K562 (cell line): ENCODE measurements at regions not wholly inside any gene's neighbourhood (a gene's known extent, or its start where the extent isn't known, plus 50 kb on each side); places are given as distances from the start of the nearest gene placed in this dataset.

Experiments used
- ATAC-seq: fragments of 200-7000 bp; cut with Tn5 transposase; 3 replicates; pipeline ENCODE4 v1.9.1; 2020; ENCODE audit warnings: moderate library complexity
- BruUV-seq: library from RNA; stranded (reverse); fragments of 400-500 nt; replicated peaks from 2 replicates; lab custom pipeline; 2021; lab: Mats Ljungman, UMichigan
- CTCF ChIA-PET: fragments of 300-600 bp; formaldehyde crosslinking; extraction: SDS; loops from one replicate; lab custom pipeline; 2021; ENCODE audit warnings: low intra/inter-chr PET ratio; lab: Yijun Ruan, JAX
- POLR2A ChIA-PET: fragments of 300-600, 350-650 bp; sonication (Branson Sonifier 250); formaldehyde crosslinking; extraction: SDS; loops from one replicate; lab custom pipeline; 2021; ENCODE audit warnings: antibody characterized with exemption, inconsistent platforms; lab: Yijun Ruan, JAX
- DNase-seq, 4 experiments: peaks; one replicate each; pipeline versions ENCODE4 v3.0.0 to v3.0.0-alpha.2; 2011 to 2018; ENCODE audit warnings: low spot score in 3 of 4, mixed read lengths in 3 of 4; ENCODE audit errors: extremely low read depth in 1 of 4
- FAIRE-seq: peaks from 2 replicates; lab custom pipeline; 2011; peaks lifted over from hg19 to GRCh38; lab: Jason Lieb, UNC
- H2AFZ ChIP-seq: 2 replicates; pipeline ENCODE4 v1.6.0; 2011; ENCODE audit warnings: low read depth, low read length, control low read depth, inconsistent platforms
- H3K27ac ChIP-seq: fragments of 200-600 bp; 3 replicates; pipeline ENCODE4 v1.8.0; 2011; ENCODE audit warnings: low read depth, mild to moderate bottlenecking, control low read depth, inconsistent platforms, low read length, moderate library complexity, mixed read lengths; ENCODE audit errors: extremely low read depth
- H3K27me3 ChIP-seq, 2 experiments: fragments of 300-600 bp in 1 of 2; 2 replicates in 1 of 2; 3 replicates in 1 of 2; pipeline versions ENCODE4 v1.6.0 to v1.8.0; 2011; ENCODE audit warnings: inconsistent platforms in 2 of 2, low read length in 2 of 2, mild to moderate bottlenecking in 1 of 2, mixed read lengths in 1 of 2, moderate library complexity in 1 of 2; ENCODE audit not compliant: control insufficient read depth in 2 of 2, insufficient read depth in 2 of 2
- H3K36me3 ChIP-seq: fragments of 300-600 bp; 3 replicates; pipeline ENCODE4 v1.8.0; 2011; ENCODE audit warnings: mild to moderate bottlenecking, low read length, inconsistent platforms; ENCODE audit not compliant: control insufficient read depth, insufficient read depth
- H3K4me1 ChIP-seq, 2 experiments: fragments of 200-600 bp in 1 of 2; replicated peaks in 1 of 2; 2 replicates in 1 of 2; 3 replicates in 1 of 2; pipeline versions ENCODE4 v1.5.1 to v1.8.0; 2011; ENCODE audit warnings: inconsistent platforms in 2 of 2, low read length in 2 of 2, mild to moderate bottlenecking in 1 of 2, mixed read lengths in 1 of 2, moderate library complexity in 1 of 2; ENCODE audit not compliant: control insufficient read depth in 2 of 2, insufficient read depth in 2 of 2
- H3K4me2 ChIP-seq: 2 replicates; pipeline ENCODE4 v1.6.1; 2011; ENCODE audit warnings: low read length, control low read depth, inconsistent platforms, mixed read lengths; ENCODE audit not compliant: insufficient read depth
- H3K4me3 ChIP-seq: fragments of 200-600 bp; sonication (generic), shearing (Covaris generic); 2 replicates; pipeline ENCODE4 v1.5.1; 2016; ENCODE audit warnings: control low read depth, inconsistent platforms
- H3K79me2 ChIP-seq: fragments of 200-600 bp; 3 replicates; pipeline ENCODE4 v1.8.0; 2011; ENCODE audit warnings: low read length, inconsistent platforms; ENCODE audit not compliant: control insufficient read depth, insufficient read depth
- H3K9ac ChIP-seq, 2 experiments: 2 replicates each; pipeline versions ENCODE4 v1.6.0 to v1.6.1; 2011; ENCODE audit warnings: low read depth in 2 of 2, low read length in 2 of 2, control low read depth in 1 of 2, inconsistent platforms in 1 of 2, mild to moderate bottlenecking in 1 of 2, mixed read lengths in 1 of 2; ENCODE audit not compliant: insufficient read depth in 1 of 2
- H3K9me1 ChIP-seq: one replicate; pipeline ENCODE4 v1.6.0; 2011; ENCODE audit warnings: inconsistent platforms, mild to moderate bottlenecking, low read length, moderate library complexity; ENCODE audit not compliant: control insufficient read depth, insufficient read depth
- H3K9me3 ChIP-seq: replicated peaks from 2 replicates; pipeline ENCODE4 v1.5.1; 2011; ENCODE audit warnings: low read depth, low read length, inconsistent platforms; ENCODE audit not compliant: control insufficient read depth, insufficient read depth
- H4K20me1 ChIP-seq: replicated peaks from 2 replicates; pipeline ENCODE4 v1.6.1; 2011; ENCODE audit warnings: low read length, inconsistent platforms, mixed read lengths; ENCODE audit not compliant: control insufficient read depth, insufficient read depth
- CEBPZ ChIP-seq: fragments of 150-350 bp; IDR thresholded peaks from 2 replicates; pipeline ENCODE4 v1.6.1; 2014; ENCODE audit warnings: low read depth, mild to moderate bottlenecking, low read length, borderline replicate concordance
- EP400 ChIP-seq: fragments of 450-650 bp; IDR thresholded peaks from 2 replicates; pipeline ENCODE4 v1.6.1; 2017; ENCODE audit warnings: antibody characterized with exemption, mild to moderate bottlenecking, moderate library complexity
- HNRNPH1 ChIP-seq: fragments of 200-400 bp; formaldehyde crosslinking; optimal IDR thresholded peaks from 2 replicates; pipeline ENCODE3; 2017; ENCODE audit warnings: low read depth, mild to moderate bottlenecking, low read length, moderate library complexity
- KLF6 ChIP-seq: fragments of 250-450 bp; sonication (Bioruptor Pico); IDR thresholded peaks from 2 replicates; pipeline ENCODE4 v1.4.0; 2020; ENCODE audit warnings: mild to moderate bottlenecking, moderate library complexity, borderline replicate concordance
- LCOR ChIP-seq: sonication (generic); formaldehyde crosslinking; IDR thresholded peaks from 2 replicates; pipeline ENCODE4 v1.8.0; 2022; ENCODE audit warnings: mild to moderate bottlenecking, missing genetic modification reagents
- SRSF3 ChIP-seq: fragments of 200-400 bp; formaldehyde crosslinking; IDR thresholded peaks from 2 replicates; pipeline ENCODE4 v1.6.1; 2016; ENCODE audit warnings: mild to moderate bottlenecking, low read length, moderate library complexity; ENCODE audit not compliant: insufficient read depth
- ZEB2 ChIP-seq: fragments of 450-650 bp; IDR thresholded peaks from 2 replicates; pipeline ENCODE4 v1.6.1; 2016
- ZNF3 ChIP-seq: fragments of 250-450 bp; sonication (Bioruptor Pico); IDR thresholded peaks from 2 replicates; pipeline ENCODE4 v1.5.0; 2021; ENCODE audit warnings: mild to moderate bottlenecking, moderate library complexity
- ZNF766 ChIP-seq: fragments of 200-800 bp; sonication (Bioruptor generic); conservative IDR thresholded peaks from 2 replicates; pipeline ENCODE4 v1.6.1; 2016; ENCODE audit warnings: missing genetic modification characterization, missing compliant biosample characterization
- WGBS: fragments of 100-300 bp; shearing (Covaris generic); methylation state at CpG from one replicate; pipeline ENCODE4 v1.1.6; 2016; ENCODE audit warnings: low coverage, mixed read lengths; ENCODE audit not compliant: insufficient coverage; ENCODE audit errors: missing lambda C conversion rate; 5-methylcytosine and 5-hydroxymethylcytosine counted together
- in situ Hi-C: fragments of 300-500 bp; cut with MboI; formaldehyde crosslinking; loops from 4 replicates; pipeline ENCODE4 v1.15.0; 2018; ENCODE audit warnings: inconsistent platforms, mixed read lengths
- intact Hi-C: fragments of 100-400 bp; cut with micrococcal nuclease; formaldehyde crosslinking; loops from 2 replicates; pipeline ENCODE4 v1.14.2; 2022

GRCh38 chr11:112477152-112477551 lies 216.5 kb upstream of the PLET1 start (continued):
- TF ChIP-seq LCOR (CRISPR knock-in tag) (no peak), ZNF3 (no peak), KLF6 (CRISPR knock-in tag) (no peak), ZNF766 (CRISPR knock-in tag) (no peak), SRSF3 (no peak), EP400 (no peak)

DNA sequence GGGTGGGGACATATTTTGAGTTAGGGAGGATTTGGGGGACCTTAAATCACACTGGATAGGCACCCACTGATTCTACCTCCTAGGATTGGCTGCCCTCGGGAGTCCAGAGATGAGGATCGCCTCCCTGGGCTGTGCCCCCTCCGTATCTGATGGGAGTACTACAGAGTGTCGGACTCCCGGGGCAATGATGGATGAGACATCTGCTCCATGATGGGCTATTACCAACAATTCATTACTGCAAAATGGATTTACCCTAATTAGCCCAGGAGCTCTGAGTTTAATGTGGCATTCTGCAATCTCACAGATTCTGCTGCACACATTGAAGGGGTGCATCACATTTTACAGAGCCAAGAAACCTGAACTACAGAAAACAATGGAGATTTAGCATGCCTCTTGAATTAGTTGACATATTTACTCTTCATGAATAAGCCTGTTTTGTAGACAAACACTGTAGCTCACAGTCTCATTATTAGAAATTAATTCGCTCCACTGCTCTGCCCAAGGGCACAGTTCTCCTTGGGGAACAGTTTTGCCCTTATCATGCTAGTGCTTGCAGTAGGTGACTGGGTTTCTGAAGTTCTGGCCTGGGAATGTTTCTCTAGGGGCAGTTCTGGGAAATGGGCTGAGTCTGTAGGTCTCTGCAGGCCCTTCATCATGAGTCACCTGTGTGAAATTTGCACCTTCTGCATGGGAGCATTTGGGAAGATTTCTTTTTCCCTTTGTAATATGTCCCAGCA lies 217.1 kb upstream of the PLET1 start:
- H3K79me2 ChIP-seq: no peaks in the 10 kb centered on the region
- no peak for DNase-seq
- in situ Hi-C loops (no loop called here), intact Hi-C loops (no loop called here)
- no peaks in the 10 kb centered on the region for H3K9me3 ChIP-seq
- POLR2A ChIA-PET: no interaction called here
- no peak for ATAC-seq
- no peak overlapping the region for H3K4me3 ChIP-seq
- 1% methylated on average over 6 of the region's 6 CpGs for WGBS
- no peaks in the 10 kb centered on the region for H3K9me1 ChIP-seq
- no peak overlapping the region for H3K27ac ChIP-seq
- no peak for FAIRE-seq
- no TSS peak for BruUV-seq
- H3K4me2 ChIP-seq: no peak overlapping the region
- H3K36me3 ChIP-seq: no peaks in the 10 kb centered on the region
- no peaks in the 10 kb centered on the region for H4K20me1 ChIP-seq
- H3K4me1 ChIP-seq: no peaks in the 10 kb centered on the region
- peaks cover 2 to 25% of the 10 kb centered on the region in 2 experiments; a peak in 4 of 5 replicates for H3K27me3 ChIP-seq
- no peak overlapping the region for H2AFZ ChIP-seq
- no peak overlapping the region for H3K9ac ChIP-seq
- CTCF ChIA-PET: no interaction called here
- TF ChIP-seq ZEB2: no peak
- no peak for TF ChIP-seq HNRNPH1
- no peak for TF ChIP-seq CEBPZ
